ENCODE measurements at regions not wholly inside any gene's neighbourhood (a gene's known extent, or its start where the extent isn't known, plus 50 kb on each side); places are given as distances from the start of the nearest gene placed in this dataset.
"Not testable (repeated sequence)": the region's sequence is repeated elsewhere in the genome, so short reads cannot be mapped to it uniquely, and the experiment has no call there.

- not testable (repeated sequence) for TF ChIP-seq CTCF (IDR thresholded peaks at IDR 0.05; ENCODE audit: low read depth, low read length, poor library complexity, severe bottlenecking); EZH2phosphoT487 (IDR thresholded peaks at IDR 0.05; ENCODE audit: borderline replicate concordance, low read length)
Observed at GRCh38 chr18:15066434-15066833, 318.5 kb downstream of the ANKRD30B start.

Measured in DOHH2 (cell line).